Liver (tissue), 3 donors: ENCODE measurements at regions not wholly inside any gene's neighbourhood (a gene's known extent, or its start where the extent isn't known, plus 50 kb on each side); places are given as distances from the start of the nearest gene placed in this dataset.

ENCODE experiments used
- FOXA1 ChIP-seq: IDR thresholded peaks from 2 replicates; pipeline ENCODE4 v1.6.1; 2016; ENCODE audit warnings: antibody characterized with exemption
- GABPA ChIP-seq, 2 donors: IDR thresholded peaks in 1 of 2; conservative IDR thresholded peaks in 1 of 2; 2 replicates each; pipeline ENCODE4 v1.6.1; 2016; ENCODE audit warnings: antibody characterized with exemption in 2 of 2, mild to moderate bottlenecking in 1 of 2, moderate library complexity in 1 of 2
- RAD21 ChIP-seq, 2 donors: IDR thresholded peaks; 2 replicates each; pipeline ENCODE4 v1.6.1; 2016; ENCODE audit warnings: antibody characterized with exemption in 2 of 2, mild to moderate bottlenecking in 2 of 2
- TAF1 ChIP-seq: conservative IDR thresholded peaks from 2 replicates; pipeline ENCODE4 v1.6.1; 2016; ENCODE audit warnings: antibody characterized with exemption, mild to moderate bottlenecking
- TF ChIP-seq, protein P1 (sequence below): fragments of 150-350 bp; IDR thresholded peaks from 2 replicates; pipeline ENCODE4 v1.5.1; 2017; ENCODE audit warnings: improper control_type of control experiment, low read depth, low read length; ENCODE audit not compliant: missing input control
- TF ChIP-seq, protein P2 (sequence below): IDR thresholded peaks from 2 replicates; pipeline ENCODE4 v1.6.1; 2016; ENCODE audit warnings: antibody characterized with exemption, mild to moderate bottlenecking
- donor health status: healthy.
- donor health status: healthy.

DNA sequence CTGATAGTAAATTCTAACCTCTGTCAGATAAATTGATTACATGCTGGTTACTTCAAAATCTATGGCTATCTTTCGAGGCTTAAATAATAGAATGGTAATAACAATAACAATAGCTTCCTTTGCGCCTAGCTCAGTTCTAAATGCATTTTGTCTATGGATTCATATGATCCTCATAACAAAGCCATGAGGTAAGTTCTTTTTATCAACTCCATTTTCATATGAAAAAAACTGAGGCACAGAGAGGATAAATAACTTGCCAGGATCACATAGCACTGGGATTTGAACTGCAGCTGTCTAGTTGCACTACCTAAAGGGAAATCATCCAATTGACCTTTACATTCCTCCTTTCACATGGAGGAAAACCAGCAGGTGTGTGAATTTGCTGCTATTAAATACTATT is 108.6 kb upstream of the ARX start:
- TF ChIP-seq FOXA1 (no peak), TAF1 (no peak), GABPA (IDR thresholded peaks at IDR 0.05 in 1 of 2, conservative IDR thresholded peaks at IDR 0.05 in 1 of 2) (no peak), RAD21 (IDR thresholded peaks at IDR 0.05) (no peak)
- TF ChIP-seq, protein P1, sequence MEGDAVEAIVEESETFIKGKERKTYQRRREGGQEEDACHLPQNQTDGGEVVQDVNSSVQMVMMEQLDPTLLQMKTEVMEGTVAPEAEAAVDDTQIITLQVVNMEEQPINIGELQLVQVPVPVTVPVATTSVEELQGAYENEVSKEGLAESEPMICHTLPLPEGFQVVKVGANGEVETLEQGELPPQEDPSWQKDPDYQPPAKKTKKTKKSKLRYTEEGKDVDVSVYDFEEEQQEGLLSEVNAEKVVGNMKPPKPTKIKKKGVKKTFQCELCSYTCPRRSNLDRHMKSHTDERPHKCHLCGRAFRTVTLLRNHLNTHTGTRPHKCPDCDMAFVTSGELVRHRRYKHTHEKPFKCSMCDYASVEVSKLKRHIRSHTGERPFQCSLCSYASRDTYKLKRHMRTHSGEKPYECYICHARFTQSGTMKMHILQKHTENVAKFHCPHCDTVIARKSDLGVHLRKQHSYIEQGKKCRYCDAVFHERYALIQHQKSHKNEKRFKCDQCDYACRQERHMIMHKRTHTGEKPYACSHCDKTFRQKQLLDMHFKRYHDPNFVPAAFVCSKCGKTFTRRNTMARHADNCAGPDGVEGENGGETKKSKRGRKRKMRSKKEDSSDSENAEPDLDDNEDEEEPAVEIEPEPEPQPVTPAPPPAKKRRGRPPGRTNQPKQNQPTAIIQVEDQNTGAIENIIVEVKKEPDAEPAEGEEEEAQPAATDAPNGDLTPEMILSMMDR: no peak
- TF ChIP-seq, protein P2, sequence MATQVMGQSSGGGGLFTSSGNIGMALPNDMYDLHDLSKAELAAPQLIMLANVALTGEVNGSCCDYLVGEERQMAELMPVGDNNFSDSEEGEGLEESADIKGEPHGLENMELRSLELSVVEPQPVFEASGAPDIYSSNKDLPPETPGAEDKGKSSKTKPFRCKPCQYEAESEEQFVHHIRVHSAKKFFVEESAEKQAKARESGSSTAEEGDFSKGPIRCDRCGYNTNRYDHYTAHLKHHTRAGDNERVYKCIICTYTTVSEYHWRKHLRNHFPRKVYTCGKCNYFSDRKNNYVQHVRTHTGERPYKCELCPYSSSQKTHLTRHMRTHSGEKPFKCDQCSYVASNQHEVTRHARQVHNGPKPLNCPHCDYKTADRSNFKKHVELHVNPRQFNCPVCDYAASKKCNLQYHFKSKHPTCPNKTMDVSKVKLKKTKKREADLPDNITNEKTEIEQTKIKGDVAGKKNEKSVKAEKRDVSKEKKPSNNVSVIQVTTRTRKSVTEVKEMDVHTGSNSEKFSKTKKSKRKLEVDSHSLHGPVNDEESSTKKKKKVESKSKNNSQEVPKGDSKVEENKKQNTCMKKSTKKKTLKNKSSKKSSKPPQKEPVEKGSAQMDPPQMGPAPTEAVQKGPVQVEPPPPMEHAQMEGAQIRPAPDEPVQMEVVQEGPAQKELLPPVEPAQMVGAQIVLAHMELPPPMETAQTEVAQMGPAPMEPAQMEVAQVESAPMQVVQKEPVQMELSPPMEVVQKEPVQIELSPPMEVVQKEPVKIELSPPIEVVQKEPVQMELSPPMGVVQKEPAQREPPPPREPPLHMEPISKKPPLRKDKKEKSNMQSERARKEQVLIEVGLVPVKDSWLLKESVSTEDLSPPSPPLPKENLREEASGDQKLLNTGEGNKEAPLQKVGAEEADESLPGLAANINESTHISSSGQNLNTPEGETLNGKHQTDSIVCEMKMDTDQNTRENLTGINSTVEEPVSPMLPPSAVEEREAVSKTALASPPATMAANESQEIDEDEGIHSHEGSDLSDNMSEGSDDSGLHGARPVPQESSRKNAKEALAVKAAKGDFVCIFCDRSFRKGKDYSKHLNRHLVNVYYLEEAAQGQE: no peak
